GM12878 (cell line): ENCODE measurements at regions not wholly inside any gene's neighbourhood (a gene's known extent, or its start where the extent isn't known, plus 50 kb on each side); places are given as distances from the start of the nearest gene placed in this dataset.

Source experiments
- ATAC-seq: fragments of 200-7000 bp; cut with Tn5 transposase; 3 replicates; pipeline ENCODE4 v1.9.1; 2020; ENCODE audit warnings: mild to moderate bottlenecking, moderate library complexity
- BruUV-seq: library from RNA; stranded (reverse); fragments of 400-500 nt; replicated peaks from 2 replicates; lab custom pipeline; 2021; lab: Mats Ljungman, UMichigan
- CTCF ChIA-PET: fragments of 300-600 bp; sonication (Branson Sonifier 250); formaldehyde crosslinking; extraction: SDS; loops from one replicate; lab custom pipeline; 2021; ENCODE audit warnings: inconsistent platforms; lab: Yijun Ruan, JAX
- POLR2A ChIA-PET: fragments of 350-600 bp; formaldehyde crosslinking; extraction: SDS; loops from one replicate; lab custom pipeline; 2021; ENCODE audit warnings: inconsistent platforms; lab: Charles Lee
- RAD21 ChIA-PET: fragments of 300-600 bp; sonication (Branson Sonifier 250); formaldehyde crosslinking; loops from one replicate; lab custom pipeline; 2023; ENCODE audit warnings: antibody characterized with exemption; ENCODE audit not compliant: unreplicated experiment; lab: Charles Lee
- SMC1A ChIA-PET: fragments of 300-600 bp; sonication (Branson Sonifier 250); formaldehyde crosslinking; loops from one replicate; lab custom pipeline; 2023; ENCODE audit not compliant: unreplicated experiment, uncharacterized antibody; lab: Charles Lee
- DNase-seq: peaks from one replicate; pipeline ENCODE4 v3.0.0-alpha.2; 2011; ENCODE audit warnings: low read depth, low spot score
- FAIRE-seq: peaks from 3 replicates; lab custom pipeline; 2011; peaks lifted over from hg19 to GRCh38; lab: Jason Lieb, UNC
- H2AFZ ChIP-seq: 2 replicates; pipeline ENCODE4 v1.6.0; 2011; ENCODE audit warnings: low read depth, low read length, control low read depth; ENCODE audit not compliant: control insufficient read depth
- H3K27ac ChIP-seq: 2 replicates; pipeline ENCODE4 v1.5.1; 2011; ENCODE audit warnings: control low read depth; ENCODE audit not compliant: control insufficient read depth, insufficient read depth
- H3K27me3 ChIP-seq, 2 experiments: replicated peaks in 1 of 2; 2 replicates each; pipeline versions ENCODE4 v1.6.0 to v1.6.1; 2011; ENCODE audit warnings: low read length in 1 of 2; ENCODE audit not compliant: control insufficient read depth in 2 of 2, insufficient read depth in 2 of 2
- H3K36me3 ChIP-seq, 2 experiments: 2 replicates each; pipeline ENCODE4 v1.5.1; 2011; ENCODE audit warnings: low read length in 1 of 2; ENCODE audit not compliant: control insufficient read depth in 2 of 2, insufficient read depth in 2 of 2
- H3K4me1 ChIP-seq: 2 replicates; pipeline ENCODE4 v1.6.1; 2011; ENCODE audit warnings: mild to moderate bottlenecking, low read length, moderate library complexity, mixed read lengths; ENCODE audit not compliant: control insufficient read depth, insufficient read depth
- H3K4me2 ChIP-seq: 2 replicates; pipeline ENCODE4 v1.6.0; 2011; ENCODE audit warnings: control low read depth; ENCODE audit not compliant: control insufficient read depth, insufficient read depth
- H3K4me3 ChIP-seq: fragments of 200-600 bp; sonication (generic); 2 replicates; pipeline ENCODE4 v1.5.1; 2016
- H3K79me2 ChIP-seq: 2 replicates; pipeline ENCODE4 v1.6.0; 2011; ENCODE audit warnings: low read length; ENCODE audit not compliant: control insufficient read depth, insufficient read depth
- H3K9ac ChIP-seq: 2 replicates; pipeline ENCODE4 v1.8.0; 2011; ENCODE audit warnings: low read length, control low read depth, mixed read lengths; ENCODE audit not compliant: control insufficient read depth, insufficient read depth
- H3K9me3 ChIP-seq: replicated peaks from 3 replicates; pipeline ENCODE4 v1.5.1; 2011; ENCODE audit warnings: mild to moderate bottlenecking, low read length; ENCODE audit not compliant: control insufficient read depth, insufficient read depth
- H4K20me1 ChIP-seq: 2 replicates; pipeline ENCODE4 v1.6.0; 2011; ENCODE audit not compliant: control insufficient read depth, insufficient read depth
- ASH2L ChIP-seq: fragments of 300-600, 200-600 bp; sonication (generic); IDR thresholded peaks from 2 replicates; pipeline ENCODE4 v1.6.1; 2017; ENCODE audit warnings: low read depth, mild to moderate bottlenecking, borderline replicate concordance
- CBFB ChIP-seq: IDR thresholded peaks from 2 replicates; pipeline ENCODE4 v1.6.1; 2016; ENCODE audit warnings: antibody characterized with exemption, low read depth
- CHD1 ChIP-seq: IDR thresholded peaks from 2 replicates; pipeline ENCODE4 v1.6.1; 2012; ENCODE audit warnings: low read depth, low read length, improper control_type of control experiment
- CREB1 ChIP-seq: IDR thresholded peaks from 2 replicates; pipeline ENCODE4 v1.6.1; 2012; ENCODE audit warnings: low read depth, mild to moderate bottlenecking, inconsistent platforms
- HDAC2 ChIP-seq: fragments of 200-600 bp; sonication (generic); IDR thresholded peaks from 2 replicates; pipeline ENCODE4 v1.6.1; 2017
- HDAC6 ChIP-seq: fragments of 200-600 bp; sonication (generic); IDR thresholded peaks from one replicate; pipeline ENCODE4 v1.8.0; 2017; ENCODE audit warnings: antibody characterized with exemption; ENCODE audit not compliant: unreplicated experiment
- LARP7 ChIP-seq: fragments of 450-650 bp; IDR thresholded peaks from 2 replicates; pipeline ENCODE4 v1.6.1; 2017; ENCODE audit warnings: mild to moderate bottlenecking
- MTA3 ChIP-seq: IDR thresholded peaks from 2 replicates; pipeline ENCODE4 v1.6.1; 2012; ENCODE audit warnings: low read length, inconsistent platforms, borderline replicate concordance
- PKNOX1 ChIP-seq: fragments of 450-650 bp; IDR thresholded peaks from 2 replicates; pipeline ENCODE4 v1.6.1; 2016; ENCODE audit warnings: mild to moderate bottlenecking
- POLR2AphosphoS5 ChIP-seq: IDR thresholded peaks from 2 replicates; pipeline ENCODE4 v1.6.1; 2011; ENCODE audit warnings: mild to moderate bottlenecking, low read length, inconsistent platforms
- POU2F2 ChIP-seq: IDR thresholded peaks from 3 replicates; pipeline ENCODE4 v1.6.1; 2011; ENCODE audit warnings: low read depth, mild to moderate bottlenecking, low read length, borderline replicate concordance
- RUNX3 ChIP-seq: IDR thresholded peaks from 2 replicates; pipeline ENCODE4 v1.6.1; 2012; ENCODE audit warnings: low read length, inconsistent platforms
- WGBS: methylation state at CpG from one replicate; pipeline ENCODE4 v1.1.6; 2016; ENCODE audit warnings: low lambda C conversion rate; ENCODE audit not compliant: insufficient replicate concordance, insufficient coverage; ENCODE audit errors: missing lambda C conversion rate; 5-methylcytosine and 5-hydroxymethylcytosine counted together
- in situ Hi-C: fragments of 300-500 bp; cut with MboI; formaldehyde crosslinking; loops from 9 replicates; pipeline ENCODE4 v1.14.3; 2018; ENCODE audit warnings: mixed read lengths
- intact Hi-C: fragments of 100-400 bp; cut with micrococcal nuclease; formaldehyde crosslinking; loops from one replicate; pipeline ENCODE4 v1.14.2; 2022; ENCODE audit not compliant: unreplicated experiment
- TF ChIP-seq, protein P1 (sequence below): IDR thresholded peaks from 2 replicates; pipeline ENCODE4 v1.6.1; 2011; ENCODE audit warnings: mild to moderate bottlenecking, low read depth, low read length, moderate library complexity; ENCODE audit not compliant: insufficient replicate concordance
- TF ChIP-seq, protein P2 (sequence below): IDR thresholded peaks from 2 replicates; pipeline ENCODE4 v1.6.1; 2011; ENCODE audit warnings: borderline replicate concordance, low read depth, mild to moderate bottlenecking, moderate library complexity, low read length; ENCODE audit not compliant: insufficient read depth, poor library complexity, severe bottlenecking

DNA sequence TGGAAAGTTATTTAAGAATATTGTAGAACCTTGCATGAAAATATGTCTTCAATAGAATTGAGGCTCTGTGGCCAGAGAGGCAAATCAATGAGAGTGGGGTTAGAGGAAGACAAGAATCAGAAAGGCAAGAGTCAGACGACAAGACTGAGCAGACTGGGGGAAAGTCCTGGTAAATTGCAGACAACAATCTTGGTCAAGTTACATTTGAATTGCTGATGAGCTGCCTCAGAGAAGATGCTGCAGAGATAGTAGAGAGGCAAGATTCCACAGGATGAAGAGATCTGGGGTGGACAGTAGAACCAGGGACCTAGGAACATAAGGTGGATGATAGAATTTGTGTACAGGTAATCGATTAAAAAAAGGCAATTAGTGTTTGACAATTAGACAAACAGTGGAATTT, 133.8 kb downstream of the RXFP2 start:
- RAD21 ChIA-PET, result no interaction called here
- Histone ChIP-seq H2AFZ (no peak overlapping the region), H3K36me3 (no peaks in the 10 kb centered on the region), H3K4me1 (no peaks in the 10 kb centered on the region), H3K4me3 (no peak overlapping the region), H3K9ac (no peak overlapping the region), H3K4me2 (no peak overlapping the region), H4K20me1 (no peaks in the 10 kb centered on the region), H3K9me3 (no peaks in the 10 kb centered on the region), H3K79me2 (no peaks in the 10 kb centered on the region), H3K27ac (no peak overlapping the region), H3K27me3 (no peaks in the 10 kb centered on the region)
- CTCF ChIA-PET, result no interaction called here
- BruUV-seq, result no TSS peak
- no peak for FAIRE-seq
- no peak for DNase-seq
- 3% methylated on average over 2 of the region's 2 CpGs for WGBS
- POLR2A ChIA-PET, result no interaction called here
- SMC1A ChIA-PET, result no interaction called here
- in situ Hi-C loops, result no loop called here
- no peak for ATAC-seq
- TF ChIP-seq PKNOX1, result no peak
- intact Hi-C loops, result no loop called here

DNA sequence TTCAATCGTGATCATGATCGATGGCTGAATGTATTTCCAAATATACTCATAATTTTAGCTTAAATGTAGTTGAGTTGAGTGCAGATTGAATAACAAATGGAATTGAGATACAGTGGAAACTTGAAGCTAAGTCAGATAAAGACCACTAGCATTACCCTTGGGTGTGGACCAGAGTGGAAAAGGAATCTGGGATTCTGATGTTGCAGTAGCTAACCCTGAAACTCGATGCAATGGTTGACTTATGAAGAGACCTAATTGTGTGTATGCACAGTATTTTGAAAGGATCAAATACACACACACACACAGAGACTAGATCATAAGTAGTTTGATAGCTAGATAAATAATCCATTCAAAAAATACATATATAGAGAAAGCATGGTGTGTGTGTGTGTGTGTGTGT, 135.8 kb downstream of the RXFP2 start:
- Histone ChIP-seq H3K36me3 (no peaks in the 10 kb centered on the region), H3K9ac (no peak overlapping the region), H3K27ac (no peak overlapping the region), H2AFZ (no peak overlapping the region), H3K4me3 (no peak overlapping the region), H3K79me2 (no peaks in the 10 kb centered on the region), H3K4me1 (no peaks in the 10 kb centered on the region), H3K27me3 (no peaks in the 10 kb centered on the region), H3K4me2 (no peak overlapping the region), H4K20me1 (no peaks in the 10 kb centered on the region), H3K9me3 (no peaks in the 10 kb centered on the region)
- ChIA-PET SMC1A (interaction anchor here (0.9 to 1.8 kb wide), 5 partner anchors 12 to 35 kb away, joined by 3 to 6 read pairs (median 4); no protein-coding TSS in a partner anchor), CTCF (interaction anchor here (1.2 kb wide), 1 partner anchor 12 kb away, joined by 3 read pairs; no protein-coding TSS in a partner anchor), RAD21 (no interaction called here), POLR2A (no interaction called here)
- ATAC-seq (no peak), DNase-seq (no peak), FAIRE-seq (no peak)
- in situ Hi-C loops (no loop called here), intact Hi-C loops (no loop called here)
- 42% methylated on average over 3 of the region's 3 CpGs for WGBS
- no TSS peak for BruUV-seq
- TF ChIP-seq POLR2AphosphoS5, result no peak
- TF ChIP-seq HDAC6, result no peak
- TF ChIP-seq CHD1, result no peak
- no peak for TF ChIP-seq ASH2L
- TF ChIP-seq, protein P1, sequence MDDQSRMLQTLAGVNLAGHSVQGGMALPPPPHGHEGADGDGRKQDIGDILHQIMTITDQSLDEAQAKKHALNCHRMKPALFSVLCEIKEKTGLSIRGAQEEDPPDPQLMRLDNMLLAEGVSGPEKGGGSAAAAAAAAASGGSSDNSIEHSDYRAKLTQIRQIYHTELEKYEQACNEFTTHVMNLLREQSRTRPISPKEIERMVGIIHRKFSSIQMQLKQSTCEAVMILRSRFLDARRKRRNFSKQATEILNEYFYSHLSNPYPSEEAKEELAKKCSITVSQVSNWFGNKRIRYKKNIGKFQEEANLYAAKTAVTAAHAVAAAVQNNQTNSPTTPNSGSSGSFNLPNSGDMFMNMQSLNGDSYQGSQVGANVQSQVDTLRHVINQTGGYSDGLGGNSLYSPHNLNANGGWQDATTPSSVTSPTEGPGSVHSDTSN, result no peak
- TF ChIP-seq HDAC2, result no peak
- TF ChIP-seq, protein P2, sequence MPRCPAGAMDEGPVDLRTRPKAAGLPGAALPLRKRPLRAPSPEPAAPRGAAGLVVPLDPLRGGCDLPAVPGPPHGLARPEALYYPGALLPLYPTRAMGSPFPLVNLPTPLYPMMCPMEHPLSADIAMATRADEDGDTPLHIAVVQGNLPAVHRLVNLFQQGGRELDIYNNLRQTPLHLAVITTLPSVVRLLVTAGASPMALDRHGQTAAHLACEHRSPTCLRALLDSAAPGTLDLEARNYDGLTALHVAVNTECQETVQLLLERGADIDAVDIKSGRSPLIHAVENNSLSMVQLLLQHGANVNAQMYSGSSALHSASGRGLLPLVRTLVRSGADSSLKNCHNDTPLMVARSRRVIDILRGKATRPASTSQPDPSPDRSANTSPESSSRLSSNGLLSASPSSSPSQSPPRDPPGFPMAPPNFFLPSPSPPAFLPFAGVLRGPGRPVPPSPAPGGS, result no peak
- TF ChIP-seq CREB1, result no peak
- TF ChIP-seq CBFB, result no peak
- no peak for TF ChIP-seq MTA3
- no peak for TF ChIP-seq RUNX3
- no peak for TF ChIP-seq POU2F2
- no peak for TF ChIP-seq LARP7
- no peak for TF ChIP-seq PKNOX1
